GM10266 (cell line): ENCODE measurements at regions not wholly inside any gene's neighbourhood (a gene's known extent, or its start where the extent isn't known, plus 50 kb on each side); places are given as distances from the start of the nearest gene placed in this dataset.
"Not testable (repeated sequence)": the region's sequence is repeated elsewhere in the genome, so short reads cannot be mapped to it uniquely, and the experiment has no call there.

Experiments
- DNase-seq: peaks from one replicate; pipeline ENCODE4 v3.0.0; 2012; ENCODE audit errors: extremely low spot score
- CTCF ChIP-seq: IDR thresholded peaks from 2 replicates; pipeline ENCODE4 v1.5.1; 2012; ENCODE audit warnings: mild to moderate bottlenecking, low read depth; ENCODE audit not compliant: control insufficient read depth, insufficient read depth; ENCODE audit errors: missing control alignments

DNA sequence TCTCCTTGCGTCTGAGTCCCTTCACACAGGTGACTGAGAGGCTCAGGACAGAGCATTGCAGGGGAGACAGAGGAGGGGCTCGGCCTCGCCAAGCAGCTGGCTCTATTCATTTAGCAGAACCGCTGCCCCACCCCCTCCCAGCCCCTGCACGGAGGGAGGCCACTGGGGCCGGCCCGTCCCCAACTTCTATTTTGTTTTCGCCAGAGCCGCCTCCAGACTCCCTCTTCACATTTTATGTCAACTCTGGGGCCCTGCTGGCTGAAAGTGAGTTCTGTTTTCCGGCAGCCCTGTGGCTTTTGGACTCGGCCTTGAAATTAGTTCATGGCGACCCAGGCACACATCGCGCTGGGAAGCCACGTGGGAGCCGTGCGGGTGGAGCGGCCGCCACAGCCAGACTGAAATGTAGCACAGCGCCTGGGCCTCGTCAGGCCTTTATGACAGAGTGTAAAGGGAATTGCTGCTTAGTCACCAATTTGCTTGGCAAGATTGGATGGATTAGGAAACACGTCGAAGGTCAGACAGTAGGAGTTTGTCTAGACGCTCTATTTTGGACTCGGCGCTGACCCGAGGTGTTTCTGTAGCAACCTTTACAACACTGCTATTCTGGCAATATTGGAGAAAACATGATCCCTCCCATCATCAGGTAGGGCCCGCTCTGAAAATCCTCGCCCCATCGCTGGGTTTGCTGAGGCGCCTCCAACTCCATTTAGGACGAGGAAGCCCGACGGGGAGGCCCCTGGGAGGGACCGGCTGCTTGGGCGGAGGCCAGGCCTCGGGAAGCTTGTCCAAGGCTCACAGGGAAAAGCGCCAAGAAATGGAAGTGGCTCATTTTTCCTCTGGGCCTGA is 90.7 kb upstream of the CTDP1 start:
- no peak for DNase-seq
- no peak for TF ChIP-seq CTCF

DNA sequence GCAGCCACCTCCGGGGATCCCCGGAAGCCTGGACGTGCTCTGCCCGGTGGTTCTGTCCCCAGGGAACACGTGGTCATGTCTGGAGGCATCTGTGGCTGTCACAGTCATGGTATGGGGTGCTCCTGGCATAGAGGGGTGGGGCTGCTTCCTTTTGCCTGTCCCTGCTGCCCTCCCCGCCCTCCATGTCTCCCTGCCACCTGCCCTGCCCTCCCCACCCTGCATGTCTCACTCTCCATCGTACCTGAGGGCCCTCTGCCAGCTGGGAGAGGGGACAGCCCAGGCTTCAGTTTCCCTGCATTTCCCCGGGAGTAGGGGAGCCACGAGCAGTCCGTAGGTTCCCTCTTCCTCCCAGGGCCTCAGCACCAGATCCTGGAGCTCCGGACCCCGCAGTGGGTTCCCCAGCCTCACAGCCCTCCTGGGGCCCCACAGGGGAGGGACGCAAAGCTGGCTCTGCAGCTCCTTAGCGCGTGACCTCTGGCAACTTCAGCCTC is 90.0 kb upstream of the CTDP1 start:
- TF ChIP-seq CTCF, result no peak

DNA sequence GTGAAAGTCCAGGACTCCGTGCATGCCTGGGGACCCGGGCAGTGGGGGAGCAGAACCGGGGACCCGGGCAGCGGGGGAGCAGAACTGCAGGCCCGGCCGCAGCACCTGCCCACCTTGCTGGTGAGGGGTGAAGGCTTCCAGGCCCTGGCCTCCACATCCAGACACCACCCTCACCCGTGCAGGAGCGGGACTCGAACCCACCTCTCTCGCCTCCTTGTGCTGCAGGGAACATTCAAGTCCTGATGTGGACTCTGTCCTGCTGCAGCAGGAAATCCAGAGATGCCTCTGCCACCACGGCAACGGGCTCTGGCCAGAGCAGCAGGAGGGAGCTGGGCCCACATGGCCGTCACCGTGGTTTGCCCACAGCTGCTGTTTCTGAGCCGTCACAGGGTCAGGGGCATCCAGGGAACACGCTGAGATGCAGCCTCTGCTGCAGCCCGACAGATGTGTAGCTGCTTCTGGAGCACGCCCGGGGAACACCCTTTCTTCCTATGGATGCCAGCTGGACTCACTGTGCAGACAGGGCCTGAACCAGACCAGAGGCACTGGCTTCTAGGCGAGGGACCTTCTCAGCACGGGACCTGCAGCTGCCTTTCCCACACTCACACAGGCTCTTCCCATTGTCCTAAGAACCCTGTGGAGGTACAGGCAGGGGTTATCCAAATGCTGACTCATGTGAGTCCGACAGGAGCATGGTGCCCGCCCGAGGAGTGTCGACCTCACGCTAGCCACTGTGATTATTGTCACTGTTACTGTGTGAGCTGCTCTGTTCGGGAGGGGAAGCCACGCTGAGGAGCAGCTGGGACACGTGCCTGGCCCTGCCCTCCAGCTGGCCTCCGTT is 89.2 kb upstream of the CTDP1 start:
- no peak for TF ChIP-seq CTCF
- no peak for DNase-seq

More for the DNA sequence above, 90.0 kb upstream of the CTDP1 start:
- no peak for DNase-seq

GRCh38 chr18:79591032-79591308 is 88.6 kb upstream of the CTDP1 start:
- no peak for TF ChIP-seq CTCF
- no peak for DNase-seq

GRCh38 chr18:79592684-79593083 is 86.9 kb upstream of the CTDP1 start:
- DNase-seq, result not testable (repeated sequence)

DNA sequence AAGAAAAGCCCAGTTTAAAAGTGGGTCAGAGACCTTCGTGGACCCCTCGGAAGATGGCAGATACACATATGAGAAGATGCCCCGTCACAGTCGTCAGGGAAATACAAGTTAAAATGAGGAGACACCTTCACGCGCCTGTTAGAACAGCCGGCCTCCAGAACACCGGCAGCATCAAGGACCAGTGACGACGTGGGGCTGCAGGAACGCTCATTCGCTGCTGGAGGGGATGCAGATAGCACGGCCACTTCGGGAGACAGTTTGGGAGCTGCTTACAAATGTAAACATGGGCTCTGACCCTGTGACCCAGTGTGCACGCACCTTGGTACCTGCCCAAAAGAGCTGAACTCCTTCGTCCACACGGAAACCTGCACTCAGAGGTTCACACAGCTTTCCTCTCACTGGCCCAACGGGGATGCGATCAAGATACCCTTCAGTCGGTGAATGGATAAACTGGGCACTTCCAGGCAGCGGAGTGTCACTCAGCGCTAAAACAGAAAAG is 83.7 kb upstream of the CTDP1 start:
- DNase-seq, result no peak
- TF ChIP-seq CTCF, result no peak

GRCh38 chr18:79596446-79597175 is 83.0 kb upstream of the CTDP1 start:
- no peak for DNase-seq
- TF ChIP-seq CTCF, result no peak
